IPS-18a (cell line): ENCODE measurements at regions not wholly inside any gene's neighbourhood (a gene's known extent, or its start where the extent isn't known, plus 50 kb on each side); places are given as distances from the start of the nearest gene placed in this dataset.
"Not testable (repeated sequence)": the region's sequence is repeated elsewhere in the genome, so short reads cannot be mapped to it uniquely, and the experiment has no call there.

Source experiments
- H3K27ac ChIP-seq: one replicate; pipeline ENCODE4 v1.5.1; 2013; ENCODE audit warnings: low read length
- H3K27me3 ChIP-seq: one replicate; pipeline ENCODE4 v1.6.1; 2013; ENCODE audit warnings: mild to moderate bottlenecking, low read length; ENCODE audit not compliant: control insufficient read depth, insufficient read depth
- H3K36me3 ChIP-seq: one replicate; pipeline ENCODE4 v1.6.1; 2013; ENCODE audit warnings: low read depth, low read length; ENCODE audit not compliant: control insufficient read depth
- H3K4me1 ChIP-seq: one replicate; pipeline ENCODE4 v1.6.1; 2013; ENCODE audit warnings: low read depth, low read length; ENCODE audit not compliant: control insufficient read depth
- H3K4me3 ChIP-seq: one replicate; pipeline ENCODE4 v1.5.1; 2013; ENCODE audit warnings: low read length
- H3K9ac ChIP-seq: one replicate; pipeline ENCODE4 v1.6.1; 2013; ENCODE audit warnings: mild to moderate bottlenecking, low read length, moderate library complexity
- H3K9me3 ChIP-seq: one replicate; pipeline ENCODE4 v1.6.1; 2013; ENCODE audit warnings: low read depth, low read length; ENCODE audit not compliant: control insufficient read depth

DNA sequence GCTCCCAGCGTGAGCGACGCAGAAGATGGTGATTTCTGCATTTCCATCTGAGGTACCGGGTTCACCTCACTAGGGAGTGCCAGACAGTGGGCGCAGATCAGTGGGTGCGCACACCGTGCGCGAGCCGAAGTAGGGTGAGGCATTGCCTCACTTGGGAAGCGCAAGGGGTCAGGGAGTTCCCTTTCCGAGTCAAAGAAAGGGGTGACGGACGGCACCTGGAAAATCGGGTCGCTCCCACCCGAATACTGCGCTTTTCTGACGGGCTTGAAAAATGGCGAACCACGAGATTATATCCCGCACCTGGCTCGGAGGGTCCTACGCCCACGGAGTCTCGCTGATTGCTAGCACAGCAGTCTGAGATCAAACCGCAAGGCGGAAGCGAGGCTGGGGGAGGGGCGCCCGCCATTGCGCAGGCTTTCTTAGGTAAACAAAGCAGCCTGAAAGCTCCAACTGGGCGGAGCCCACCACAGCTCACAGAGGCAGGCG is 175.8 kb downstream of the PPP1R3A start:
- not testable (repeated sequence) for H3K27me3 ChIP-seq, H3K4me1 ChIP-seq, H3K9ac ChIP-seq, H3K36me3 ChIP-seq, H3K9me3 ChIP-seq, H3K27ac ChIP-seq, H3K4me3 ChIP-seq

- no peak overlapping the region for H3K9ac ChIP-seq
- H3K9me3 ChIP-seq = no peaks in the 10 kb centered on the region
Measured at GRCh38 chr7:113742377-113742776, 176.4 kb downstream of the PPP1R3A start.

DNA sequence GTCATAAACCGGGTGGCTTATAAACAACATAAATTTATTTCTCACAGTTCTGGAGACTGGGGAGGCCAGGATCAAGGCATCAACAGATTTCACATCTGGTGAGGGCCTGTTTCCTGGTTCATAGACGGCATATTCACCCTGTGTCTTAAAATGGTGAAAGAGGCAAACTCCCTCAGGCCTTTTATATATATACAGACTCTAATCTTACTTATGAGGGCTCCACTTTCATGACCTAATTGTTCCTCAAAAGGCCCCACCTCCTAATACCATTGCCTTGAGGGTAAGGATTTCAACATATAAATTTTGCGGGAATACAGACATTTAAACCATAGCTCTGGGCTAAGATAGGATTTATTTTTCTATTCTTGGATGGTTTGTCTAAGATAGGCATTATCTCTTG is 187.2 kb downstream of the PPP1R3A start:
- no peaks in the 10 kb centered on the region for H3K36me3 ChIP-seq
- no peaks in the 10 kb centered on the region for H3K9me3 ChIP-seq
- H3K9ac ChIP-seq = no peak overlapping the region
- H3K4me1 ChIP-seq = no peaks in the 10 kb centered on the region
- no peak overlapping the region for H3K4me3 ChIP-seq
- no peaks in the 10 kb centered on the region for H3K27me3 ChIP-seq
- H3K27ac ChIP-seq = no peak overlapping the region

More at GRCh38 chr7:113742377-113742776, 176.4 kb downstream of the PPP1R3A start:
- H3K27ac ChIP-seq = no peak overlapping the region
- H3K4me3 ChIP-seq = no peak overlapping the region
- no peaks in the 10 kb centered on the region for H3K27me3 ChIP-seq
- no peaks in the 10 kb centered on the region for H3K36me3 ChIP-seq
- no peaks in the 10 kb centered on the region for H3K4me1 ChIP-seq

- Histone ChIP-seq H3K4me3 (no peak overlapping the region), H3K27me3 (no peaks in the 10 kb centered on the region), H3K36me3 (no peaks in the 10 kb centered on the region), H3K4me1 (no peaks in the 10 kb centered on the region), H3K9me3 (no peaks in the 10 kb centered on the region), H3K9ac (no peak overlapping the region), H3K27ac (no peak overlapping the region)
Measured at GRCh38 chr7:113730309-113730955, 188.4 kb downstream of the PPP1R3A start.

DNA sequence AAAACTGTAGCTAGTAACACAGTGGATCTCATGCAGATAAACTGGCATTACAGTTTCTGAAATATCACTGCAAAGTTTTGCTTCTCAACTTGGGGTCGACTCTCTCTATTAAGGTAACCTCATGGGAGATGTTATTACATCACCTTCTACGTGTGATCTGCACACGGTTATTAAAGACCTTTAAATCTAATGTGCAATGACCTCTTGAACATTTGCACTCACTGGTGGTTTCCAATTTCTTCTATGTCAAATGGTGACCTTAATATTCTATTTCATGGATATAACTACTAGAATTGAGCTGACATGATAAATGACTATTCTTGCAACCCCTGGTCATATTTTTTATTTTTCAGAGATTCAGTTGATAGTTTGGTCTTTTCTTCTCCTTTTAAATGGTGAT is 191.3 kb downstream of the PPP1R3A start:
- Histone ChIP-seq H3K4me1 (no peaks in the 10 kb centered on the region), H3K9ac (no peak overlapping the region), H3K27me3 (no peaks in the 10 kb centered on the region), H3K4me3 (no peak overlapping the region), H3K9me3 (no peaks in the 10 kb centered on the region), H3K27ac (no peak overlapping the region), H3K36me3 (no peaks in the 10 kb centered on the region)

DNA sequence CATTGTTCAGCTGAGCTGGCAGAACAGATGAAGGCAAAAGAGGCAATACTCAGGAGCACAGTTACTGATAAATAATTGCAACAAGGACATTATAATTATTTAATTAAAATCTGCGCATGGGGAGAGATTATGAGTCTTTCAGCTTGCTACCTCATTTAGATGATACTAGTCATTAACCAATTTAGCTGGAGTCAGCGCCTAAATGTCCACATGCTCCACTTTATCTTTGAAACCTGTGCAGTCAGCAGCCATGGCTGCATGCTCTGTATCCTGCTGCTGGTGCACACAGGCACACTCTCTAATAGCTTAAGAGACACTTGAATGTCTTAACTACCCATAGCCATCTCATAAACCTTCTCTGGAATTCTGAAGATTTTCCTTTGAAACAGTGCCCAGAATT is 196.8 kb downstream of the PPP1R3A start:
- Histone ChIP-seq H3K4me3 (no peak overlapping the region), H3K27me3 (no peaks in the 10 kb centered on the region), H3K9ac (no peak overlapping the region), H3K4me1 (no peaks in the 10 kb centered on the region), H3K9me3 (no peaks in the 10 kb centered on the region), H3K36me3 (no peaks in the 10 kb centered on the region), H3K27ac (no peak overlapping the region)

DNA sequence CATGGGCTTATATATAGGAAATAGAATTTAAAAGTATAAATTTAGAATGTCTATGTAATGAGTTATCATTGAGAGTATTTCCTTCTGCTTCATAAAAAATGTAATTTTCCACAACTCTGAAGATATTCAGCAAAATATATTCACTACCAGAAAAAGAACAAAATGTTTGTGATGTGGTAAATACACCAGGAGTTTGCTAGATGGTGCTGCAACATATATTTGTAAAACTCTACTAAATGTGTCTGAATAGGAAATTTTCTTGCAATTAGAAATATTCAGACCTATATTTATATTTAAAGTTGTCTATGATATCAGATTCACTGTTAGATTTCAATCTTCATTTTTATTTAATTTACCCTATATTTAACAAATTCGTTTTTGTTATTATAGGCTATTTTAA is 201.1 kb downstream of the PPP1R3A start:
- no peaks in the 10 kb centered on the region for H3K4me1 ChIP-seq
- H3K27me3 ChIP-seq = no peaks in the 10 kb centered on the region
- H3K9ac ChIP-seq = no peak overlapping the region
- H3K36me3 ChIP-seq = no peaks in the 10 kb centered on the region
- H3K27ac ChIP-seq = no peak overlapping the region
- no peaks in the 10 kb centered on the region for H3K9me3 ChIP-seq
- no peak overlapping the region for H3K4me3 ChIP-seq

DNA sequence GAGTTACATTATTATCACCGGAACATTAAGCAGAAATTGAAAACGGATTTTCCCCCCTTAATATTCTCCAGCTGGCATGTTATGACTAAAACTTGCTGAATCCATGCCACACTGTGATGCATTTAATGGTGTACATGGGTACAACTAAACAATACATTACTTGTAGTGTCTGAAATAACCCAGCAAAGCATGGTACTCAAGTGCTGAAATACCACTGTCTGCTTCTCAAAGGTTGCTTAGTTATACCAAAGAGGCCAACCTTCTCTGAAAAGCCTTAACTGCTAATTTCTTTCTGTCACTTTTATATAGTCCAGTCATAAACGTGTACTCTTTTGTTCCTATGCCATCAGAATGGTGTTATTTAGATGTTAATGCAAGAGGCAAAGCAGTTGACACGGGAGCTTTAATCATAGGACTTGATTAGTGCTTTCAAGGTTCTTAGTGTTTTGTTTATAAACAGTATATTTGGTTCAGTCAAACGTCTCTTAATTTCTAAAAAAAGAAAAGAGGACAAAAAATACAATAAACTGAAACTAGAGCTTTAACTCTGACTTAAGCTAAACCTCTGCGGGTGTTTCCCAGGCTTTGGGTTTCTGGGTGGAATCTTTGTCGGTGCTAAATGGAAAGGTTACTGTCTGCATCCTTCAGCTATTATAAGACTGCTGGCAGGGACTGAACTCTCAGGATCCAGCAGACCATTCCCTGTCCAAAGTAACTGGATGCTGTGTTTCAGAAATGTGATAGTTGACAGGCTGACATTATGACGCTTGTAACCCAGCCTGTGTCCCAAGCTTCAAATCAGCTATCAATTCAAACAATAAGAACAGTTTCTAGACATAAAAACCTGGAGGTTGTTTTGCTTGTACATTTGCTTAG is 202.6 kb downstream of the PPP1R3A start:
- H3K4me1 ChIP-seq = no peaks in the 10 kb centered on the region
- no peak overlapping the region for H3K9ac ChIP-seq
- no peak overlapping the region for H3K27ac ChIP-seq
- H3K4me3 ChIP-seq = no peak overlapping the region
- no peaks in the 10 kb centered on the region for H3K27me3 ChIP-seq
- H3K9me3 ChIP-seq = no peaks in the 10 kb centered on the region
- no peaks in the 10 kb centered on the region for H3K36me3 ChIP-seq

- Histone ChIP-seq H3K4me1 (no peaks in the 10 kb centered on the region), H3K9ac (no peak overlapping the region), H3K36me3 (no peaks in the 10 kb centered on the region), H3K27ac (no peak overlapping the region), H3K27me3 (no peaks in the 10 kb centered on the region), H3K9me3 (no peaks in the 10 kb centered on the region), H3K4me3 (no peak overlapping the region)
Measured at GRCh38 chr7:113715262-113715661, 203.5 kb downstream of the PPP1R3A start.

GRCh38 chr7:113710310-113711096 is 208.3 kb downstream of the PPP1R3A start:
- H3K9me3 ChIP-seq = no peaks in the 10 kb centered on the region
- no peak overlapping the region for H3K4me3 ChIP-seq
- H3K9ac ChIP-seq = no peak overlapping the region
- H3K27ac ChIP-seq = no peak overlapping the region
- no peaks in the 10 kb centered on the region for H3K27me3 ChIP-seq
- H3K36me3 ChIP-seq = no peaks in the 10 kb centered on the region
- H3K4me1 ChIP-seq = no peaks in the 10 kb centered on the region

DNA sequence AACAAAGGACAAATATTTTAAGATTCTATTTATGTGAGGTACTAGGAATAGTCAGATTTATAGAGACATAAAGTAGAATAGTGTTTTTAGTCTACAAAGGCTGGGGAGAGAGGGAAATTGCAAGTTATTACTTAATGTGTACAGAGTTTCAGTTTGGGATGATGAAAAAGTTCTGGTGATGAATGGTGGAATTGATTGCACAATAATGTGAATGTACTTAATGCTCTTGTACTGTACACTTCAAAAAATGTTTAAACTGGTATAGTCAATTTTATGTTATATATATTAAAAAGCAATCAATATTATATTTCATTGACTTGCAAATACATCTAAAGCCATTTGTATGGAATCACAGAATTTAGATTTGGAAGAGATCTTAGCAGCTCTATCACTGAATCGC is 213.4 kb downstream of the PPP1R3A start:
- H3K27me3 ChIP-seq = no peaks in the 10 kb centered on the region
- no peak overlapping the region for H3K4me3 ChIP-seq
- H3K9ac ChIP-seq = no peak overlapping the region
- H3K9me3 ChIP-seq = no peaks in the 10 kb centered on the region
- no peaks in the 10 kb centered on the region for H3K4me1 ChIP-seq
- H3K27ac ChIP-seq = no peak overlapping the region
- no peaks in the 10 kb centered on the region for H3K36me3 ChIP-seq
